ENCODE measurements at regions not wholly inside any gene's neighbourhood (a gene's known extent, or its start where the extent isn't known, plus 50 kb on each side); places are given as distances from the start of the nearest gene placed in this dataset.
A peak's percentile ranks its signal among the peaks of the same experiment; 100 is the strongest.
"Not testable (repeated sequence)": the region's sequence is repeated elsewhere in the genome, so short reads cannot be mapped to it uniquely, and the experiment has no call there.

GRCh38 chr5:152046361-152046760, 121.7 kb upstream of the GLRA1 start:
- no peak for DNase-seq (ENCODE audit: low read depth)

GRCh38 chr5:152038856-152039255, 114.2 kb upstream of the GLRA1 start:
- DNase-seq (ENCODE audit: low read depth), result not testable (repeated sequence)

GRCh38 chr5:152026328-152027024, 101.8 kb upstream of the GLRA1 start:
- DNase-seq (ENCODE audit: low read depth), result peak; percentile 14

- no peak for DNase-seq (ENCODE audit: low read depth)
These were observed 91.8 kb upstream of the GLRA1 start for GRCh38 chr5:152016421-152016820.

- no peak for DNase-seq (ENCODE audit: low read depth)
These were observed 83.1 kb upstream of the GLRA1 start for GRCh38 chr5:152007653-152008335.

DNA sequence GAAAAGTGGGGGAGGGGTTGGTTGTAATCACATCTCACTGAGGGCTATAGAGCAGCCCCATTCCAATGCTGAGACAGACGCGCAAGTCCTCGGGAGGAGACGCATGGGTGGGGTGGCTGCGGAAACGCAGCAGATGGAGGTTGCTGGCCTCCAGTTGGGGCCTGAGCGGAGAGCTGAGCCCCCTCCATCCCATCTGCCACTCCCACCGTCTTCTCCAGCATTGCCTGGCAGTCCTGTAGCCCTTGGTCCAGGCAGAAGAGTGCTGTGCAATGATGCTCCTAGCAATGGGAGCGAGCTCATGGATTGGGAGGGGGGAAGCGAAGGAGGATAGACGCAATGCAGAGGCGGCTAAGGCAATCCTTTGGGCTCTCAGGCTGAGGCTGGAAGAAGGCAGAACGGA, 79.4 kb upstream of the GLRA1 start:
- no peak for DNase-seq (ENCODE audit: low read depth)

Data from activated T-cell treated with anti-CD3 and anti-CD28 coated beads for 1 hour (primary cell).